ENCODE measurements at regions not wholly inside any gene's neighbourhood (a gene's known extent, or its start where the extent isn't known, plus 50 kb on each side); places are given as distances from the start of the nearest gene placed in this dataset.

DNA sequence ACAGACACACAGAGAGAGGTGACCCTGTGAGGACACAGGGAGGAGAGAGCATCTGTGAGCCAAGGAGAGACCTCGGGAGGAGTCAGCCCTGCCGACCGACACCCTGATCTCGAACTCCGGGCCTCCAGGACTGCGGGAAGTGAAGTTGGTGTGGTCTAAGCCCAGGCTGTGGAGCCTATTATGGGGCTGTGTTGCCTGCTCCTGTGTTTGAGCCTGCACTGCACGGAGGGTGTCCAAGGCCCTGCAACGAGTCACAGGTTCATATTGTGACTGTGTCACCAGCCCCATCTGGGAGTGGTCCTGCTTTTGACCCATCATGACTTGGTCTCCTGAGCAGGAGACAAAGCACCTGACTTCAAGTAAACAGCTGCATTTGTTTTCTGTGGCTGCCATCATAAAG, 186.0 kb upstream of the AJAP1 start:
- TF ChIP-seq, protein P1, sequence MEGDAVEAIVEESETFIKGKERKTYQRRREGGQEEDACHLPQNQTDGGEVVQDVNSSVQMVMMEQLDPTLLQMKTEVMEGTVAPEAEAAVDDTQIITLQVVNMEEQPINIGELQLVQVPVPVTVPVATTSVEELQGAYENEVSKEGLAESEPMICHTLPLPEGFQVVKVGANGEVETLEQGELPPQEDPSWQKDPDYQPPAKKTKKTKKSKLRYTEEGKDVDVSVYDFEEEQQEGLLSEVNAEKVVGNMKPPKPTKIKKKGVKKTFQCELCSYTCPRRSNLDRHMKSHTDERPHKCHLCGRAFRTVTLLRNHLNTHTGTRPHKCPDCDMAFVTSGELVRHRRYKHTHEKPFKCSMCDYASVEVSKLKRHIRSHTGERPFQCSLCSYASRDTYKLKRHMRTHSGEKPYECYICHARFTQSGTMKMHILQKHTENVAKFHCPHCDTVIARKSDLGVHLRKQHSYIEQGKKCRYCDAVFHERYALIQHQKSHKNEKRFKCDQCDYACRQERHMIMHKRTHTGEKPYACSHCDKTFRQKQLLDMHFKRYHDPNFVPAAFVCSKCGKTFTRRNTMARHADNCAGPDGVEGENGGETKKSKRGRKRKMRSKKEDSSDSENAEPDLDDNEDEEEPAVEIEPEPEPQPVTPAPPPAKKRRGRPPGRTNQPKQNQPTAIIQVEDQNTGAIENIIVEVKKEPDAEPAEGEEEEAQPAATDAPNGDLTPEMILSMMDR (IDR thresholded peaks at IDR 0.05) = no peak
- TF ChIP-seq POLR2A (IDR thresholded peaks at IDR 0.05) = no peak
